ENCODE measurements at regions not wholly inside any gene's neighbourhood (a gene's known extent, or its start where the extent isn't known, plus 50 kb on each side); places are given as distances from the start of the nearest gene placed in this dataset.

GRCh38 chr5:86525622-86526021 is 92.1 kb upstream of the COX7C start:
- Histone ChIP-seq H3K4ac (ENCODE audit: low read depth, low read length) (no peak overlapping the region), H4K8ac (replicated peaks; ENCODE audit: insufficient read length, low read depth, low read length) (no peak overlapping the region), H2BK20ac (ENCODE audit: low read depth, low read length, poor library complexity, severe bottlenecking) (no peak overlapping the region), H3K14ac (ENCODE audit: insufficient read depth, low read length) (no peak overlapping the region), H3K79me2 (ENCODE audit: insufficient read depth, low read length) (no peaks in the 10 kb centered on the region), H3T11ph (ENCODE audit: low read length) (no peak overlapping the region), H2AK5ac (ENCODE audit: insufficient read length, low read length) (no peak overlapping the region), H4K91ac (ENCODE audit: insufficient read length, low read depth, low read length) (no peak overlapping the region), H2BK5ac (ENCODE audit: insufficient read length, low read length) (no peak overlapping the region), H3K4me2 (ENCODE audit: insufficient read depth, insufficient read length, low read length) (no peak overlapping the region), H2BK12ac (ENCODE audit: insufficient read length, low read depth, low read length) (no peak overlapping the region), H4K5ac (ENCODE audit: insufficient read length, low read depth, low read length) (no peak overlapping the region), H3K56ac (ENCODE audit: insufficient read length, low read depth, low read length) (no peak overlapping the region), H3K18ac (ENCODE audit: insufficient read length, low read depth, low read length) (no peak overlapping the region), H2AFZ (ENCODE audit: low read length) (no peak overlapping the region), H2BK15ac (ENCODE audit: low read depth, low read length) (no peak overlapping the region), H3K4me1 (ENCODE audit: insufficient read depth, low read length) (peaks cover 4% of the 10 kb centered on the region; the same call in 1 of the 2 replicates), H2BK120ac (ENCODE audit: low read depth, low read length, poor library complexity, severe bottlenecking) (no peak overlapping the region), H3K27me3 (ENCODE audit: insufficient read depth, low read length) (no peaks in the 10 kb centered on the region), H3K9ac (ENCODE audit: extremely low read depth, insufficient read length, low read length) (no peak overlapping the region), H3K23me2 (ENCODE audit: insufficient read length, low read depth, low read length, poor library complexity, severe bottlenecking) (no peaks in the 10 kb centered on the region), H3K9me3 (ENCODE audit: control insufficient read depth, low read depth, low read length) (no peaks in the 10 kb centered on the region), H3K79me1 (ENCODE audit: insufficient read depth, low read depth, low read length, poor library complexity, severe bottlenecking) (no peaks in the 10 kb centered on the region), H3K23ac (ENCODE audit: insufficient read length, low read depth, low read length) (no peak overlapping the region), H4K20me1 (ENCODE audit: control insufficient read depth, insufficient read depth, insufficient read length) (no peaks in the 10 kb centered on the region), H3K27ac (ENCODE audit: insufficient read length, low read depth, low read length) (no peak overlapping the region)
- Mint-ChIP-seq H3K4me1 (peaks cover 9 to 14% of the 10 kb centered on the region in 2 experiments), H3K36me3 (ENCODE audit: insufficient read depth in 1 of 3, low read depth in 3 of 3) (peaks cover 0 to 2% (median 0%) of the 10 kb centered on the region in 3 experiments; a peak in 1 of 7 replicates), H3K9me3 (peaks cover 2 to 4% of the 10 kb centered on the region in 2 experiments; a peak in 3 of 5 replicates), H3K27me3 (ENCODE audit: low read depth) (no peaks in the 10 kb centered on the region), H3K27ac (0 out of 7 replicates have a peak overlapping the region, but pooled peaks of 1 of the 3 experiments have one; percentile 7), H3K4me3 (no peak overlapping the region)
- no peak for TF ChIP-seq CTCF (conservative IDR thresholded peaks at IDR 0.05)
- no peak for DNase-seq
- no CpG with 5 or more reads among the region's 2 CpGs for WGBS (ENCODE audit: extremely low coverage, insufficient read length, low lambda C conversion rate)

Data from H9 (cell line).